SH-SY5Y (cell line): ENCODE measurements at regions not wholly inside any gene's neighbourhood (a gene's known extent, or its start where the extent isn't known, plus 50 kb on each side); places are given as distances from the start of the nearest gene placed in this dataset.

Experiments used
- GATA2 ChIP-seq: IDR thresholded peaks from 2 replicates; pipeline ENCODE4 v1.6.1; 2011; ENCODE audit warnings: mild to moderate bottlenecking, low read depth, low read length
- GATA3 ChIP-seq: IDR thresholded peaks from 2 replicates; pipeline ENCODE4 v1.6.1; 2011; ENCODE audit warnings: low read depth, mild to moderate bottlenecking, low read length, moderate library complexity

GRCh38 chr15:91649016-91649415 lies 204.5 kb upstream of the SLCO3A1 start:
- TF ChIP-seq GATA3, result no peak
- no peak for TF ChIP-seq GATA2
